Erythroblast (primary cell): ENCODE measurements at regions not wholly inside any gene's neighbourhood (a gene's known extent, or its start where the extent isn't known, plus 50 kb on each side); places are given as distances from the start of the nearest gene placed in this dataset.

Experiments
- GATA1 ChIP-seq: IDR thresholded peaks from 2 replicates; pipeline ENCODE4 v1.6.1; 2011; ENCODE audit warnings: low read depth, mild to moderate bottlenecking, control low read depth, low read length, moderate library complexity
- POLR2A ChIP-seq: IDR thresholded peaks from 2 replicates; pipeline ENCODE4 v1.6.1; 2011; ENCODE audit warnings: mild to moderate bottlenecking, low read length

- no peak for TF ChIP-seq POLR2A
- no peak for TF ChIP-seq GATA1
These were observed 181.0 kb upstream of the PITX1 start for GRCh38 chr5:135214897-135215616.
